ENCODE measurements at regions not wholly inside any gene's neighbourhood (a gene's known extent, or its start where the extent isn't known, plus 50 kb on each side); places are given as distances from the start of the nearest gene placed in this dataset.

DNA sequence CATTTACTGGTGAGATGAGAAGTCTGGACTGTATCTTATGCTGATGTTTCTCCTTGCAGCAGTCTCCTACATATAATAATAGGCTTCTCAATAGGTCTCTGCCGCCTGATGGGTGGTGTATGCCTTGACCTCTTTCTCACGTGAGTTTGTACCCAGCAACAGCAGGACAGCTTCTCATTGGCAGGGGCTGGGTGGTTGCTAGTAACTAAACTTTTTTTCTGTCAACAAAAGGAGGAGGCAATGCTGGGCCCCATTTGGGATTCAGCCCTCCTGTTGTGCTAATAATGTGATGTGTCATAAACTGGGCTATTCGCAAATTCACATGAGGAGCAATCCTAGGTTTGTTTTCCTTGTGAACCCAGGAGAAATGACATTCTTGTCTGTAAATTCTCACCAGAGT is 533.6 kb downstream of the GATA3 start:
- no peak for TF ChIP-seq CTCF (IDR thresholded peaks at IDR 0.05; ENCODE audit: insufficient read depth, low read depth, low read length)
- no peak for TF ChIP-seq EZH2 (IDR thresholded peaks at IDR 0.05; ENCODE audit: insufficient read depth, low read length)
